ENCODE measurements at regions not wholly inside any gene's neighbourhood (a gene's known extent, or its start where the extent isn't known, plus 50 kb on each side); places are given as distances from the start of the nearest gene placed in this dataset.

DNA sequence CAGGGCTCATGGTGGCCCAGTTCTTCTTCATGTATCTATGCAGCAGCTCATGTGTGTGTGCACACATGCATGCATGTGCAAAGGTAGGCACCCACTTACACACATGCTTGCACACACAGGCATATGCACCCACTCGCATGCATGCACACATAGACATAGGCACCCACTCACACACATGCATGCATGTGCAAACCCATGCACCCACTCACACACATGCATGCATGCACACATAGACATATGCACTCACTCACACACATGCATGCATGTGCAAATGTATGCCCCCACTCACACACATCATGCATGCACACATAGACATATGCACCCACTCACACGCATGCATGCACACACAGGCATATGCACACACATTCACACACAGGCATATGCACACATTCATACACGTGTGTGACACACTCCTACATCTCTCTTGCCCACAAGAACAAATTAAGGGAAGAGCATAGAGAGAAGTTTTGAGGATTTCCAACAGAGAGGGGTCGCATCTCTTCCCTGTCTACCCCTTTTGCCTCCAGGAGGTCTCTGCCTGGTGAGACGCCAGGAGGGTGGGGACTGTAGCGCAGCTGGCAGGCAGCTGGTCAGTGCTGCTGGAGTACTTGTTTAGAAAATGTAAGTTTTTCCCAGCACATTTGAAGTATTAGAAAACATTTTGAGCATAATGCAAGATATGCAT is 63.9 kb upstream of the ARHGEF7 start:
- TF ChIP-seq, protein P1, sequence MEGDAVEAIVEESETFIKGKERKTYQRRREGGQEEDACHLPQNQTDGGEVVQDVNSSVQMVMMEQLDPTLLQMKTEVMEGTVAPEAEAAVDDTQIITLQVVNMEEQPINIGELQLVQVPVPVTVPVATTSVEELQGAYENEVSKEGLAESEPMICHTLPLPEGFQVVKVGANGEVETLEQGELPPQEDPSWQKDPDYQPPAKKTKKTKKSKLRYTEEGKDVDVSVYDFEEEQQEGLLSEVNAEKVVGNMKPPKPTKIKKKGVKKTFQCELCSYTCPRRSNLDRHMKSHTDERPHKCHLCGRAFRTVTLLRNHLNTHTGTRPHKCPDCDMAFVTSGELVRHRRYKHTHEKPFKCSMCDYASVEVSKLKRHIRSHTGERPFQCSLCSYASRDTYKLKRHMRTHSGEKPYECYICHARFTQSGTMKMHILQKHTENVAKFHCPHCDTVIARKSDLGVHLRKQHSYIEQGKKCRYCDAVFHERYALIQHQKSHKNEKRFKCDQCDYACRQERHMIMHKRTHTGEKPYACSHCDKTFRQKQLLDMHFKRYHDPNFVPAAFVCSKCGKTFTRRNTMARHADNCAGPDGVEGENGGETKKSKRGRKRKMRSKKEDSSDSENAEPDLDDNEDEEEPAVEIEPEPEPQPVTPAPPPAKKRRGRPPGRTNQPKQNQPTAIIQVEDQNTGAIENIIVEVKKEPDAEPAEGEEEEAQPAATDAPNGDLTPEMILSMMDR (conservative IDR thresholded peaks at IDR 0.05): no peak
- TF ChIP-seq EZH2 (IDR thresholded peaks at IDR 0.05; ENCODE audit: low read depth): no peak
